PC-9 (cell line): ENCODE measurements at regions not wholly inside any gene's neighbourhood (a gene's known extent, or its start where the extent isn't known, plus 50 kb on each side); places are given as distances from the start of the nearest gene placed in this dataset.
"Not testable (repeated sequence)": the region's sequence is repeated elsewhere in the genome, so short reads cannot be mapped to it uniquely, and the experiment has no call there.

Source experiments
- EZH2 ChIP-seq: fragments of 200-600 bp; sonication (generic); IDR thresholded peaks from 2 replicates; pipeline ENCODE4 v1.8.0; 2017; ENCODE audit warnings: antibody characterized with exemption, low read depth
- TF ChIP-seq, protein P1 (sequence below): fragments of 200-600 bp; sonication (generic); conservative IDR thresholded peaks from 2 replicates; pipeline ENCODE4 v1.6.1; 2017; ENCODE audit warnings: mixed run types, antibody characterized with exemption, mild to moderate bottlenecking, moderate library complexity

DNA sequence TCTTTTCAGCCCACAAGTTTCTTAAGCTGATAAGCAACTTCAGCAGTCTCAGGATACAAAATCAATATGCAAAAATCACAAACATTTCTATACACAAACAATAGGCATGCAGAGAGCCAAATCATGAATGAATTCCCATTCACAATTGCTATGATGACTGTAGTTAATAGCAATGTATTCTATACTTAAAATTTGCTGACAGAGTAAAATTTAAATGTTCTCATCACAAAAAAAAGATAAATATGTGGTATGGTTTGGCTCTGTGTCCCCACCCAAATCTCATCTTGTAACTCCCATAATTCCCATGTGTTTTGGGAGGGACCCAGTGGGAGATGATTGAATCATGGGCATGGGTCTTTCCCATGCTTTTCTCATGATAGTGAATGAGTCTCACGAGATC is 360.2 kb downstream of the PID1 start:
- TF ChIP-seq, protein P1, sequence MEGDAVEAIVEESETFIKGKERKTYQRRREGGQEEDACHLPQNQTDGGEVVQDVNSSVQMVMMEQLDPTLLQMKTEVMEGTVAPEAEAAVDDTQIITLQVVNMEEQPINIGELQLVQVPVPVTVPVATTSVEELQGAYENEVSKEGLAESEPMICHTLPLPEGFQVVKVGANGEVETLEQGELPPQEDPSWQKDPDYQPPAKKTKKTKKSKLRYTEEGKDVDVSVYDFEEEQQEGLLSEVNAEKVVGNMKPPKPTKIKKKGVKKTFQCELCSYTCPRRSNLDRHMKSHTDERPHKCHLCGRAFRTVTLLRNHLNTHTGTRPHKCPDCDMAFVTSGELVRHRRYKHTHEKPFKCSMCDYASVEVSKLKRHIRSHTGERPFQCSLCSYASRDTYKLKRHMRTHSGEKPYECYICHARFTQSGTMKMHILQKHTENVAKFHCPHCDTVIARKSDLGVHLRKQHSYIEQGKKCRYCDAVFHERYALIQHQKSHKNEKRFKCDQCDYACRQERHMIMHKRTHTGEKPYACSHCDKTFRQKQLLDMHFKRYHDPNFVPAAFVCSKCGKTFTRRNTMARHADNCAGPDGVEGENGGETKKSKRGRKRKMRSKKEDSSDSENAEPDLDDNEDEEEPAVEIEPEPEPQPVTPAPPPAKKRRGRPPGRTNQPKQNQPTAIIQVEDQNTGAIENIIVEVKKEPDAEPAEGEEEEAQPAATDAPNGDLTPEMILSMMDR = not testable (repeated sequence)
- not testable (repeated sequence) for TF ChIP-seq EZH2
